ENCODE measurements at regions not wholly inside any gene's neighbourhood (a gene's known extent, or its start where the extent isn't known, plus 50 kb on each side); places are given as distances from the start of the nearest gene placed in this dataset.
"Not testable (repeated sequence)": the region's sequence is repeated elsewhere in the genome, so short reads cannot be mapped to it uniquely, and the experiment has no call there.

DNA sequence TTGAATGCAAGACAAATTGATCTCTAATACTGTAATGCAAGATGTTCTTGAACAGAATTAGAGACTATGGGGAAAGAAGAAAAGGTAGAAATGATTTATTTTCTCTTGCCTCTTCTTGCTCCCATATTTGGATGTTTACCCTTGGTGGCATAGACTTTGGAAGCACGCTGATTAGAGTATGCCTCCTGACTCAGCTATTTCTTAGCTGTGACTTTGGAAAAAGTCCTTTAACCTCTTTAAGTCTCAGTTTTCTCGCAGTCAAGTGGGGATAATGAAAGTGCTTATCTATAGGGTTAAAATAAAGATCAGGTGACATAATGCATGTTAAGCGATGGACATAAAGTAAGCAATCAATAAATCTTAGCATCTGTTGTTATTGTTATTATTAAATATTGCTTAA lies 545.5 kb downstream of the GLUD2 start:
- no peak overlapping the region for H3K27ac Mint-ChIP-seq
- ATAC-seq (ENCODE audit: low read depth in 2 of 2) (no peak), DNase-seq (no peak)
- no peaks in the 10 kb centered on the region for H3K4me1 Mint-ChIP-seq
- no peaks in the 10 kb centered on the region for H3K27me3 Mint-ChIP-seq
- no peak overlapping the region for H3K4me3 Mint-ChIP-seq
- no peaks in the 10 kb centered on the region for H3K36me3 Mint-ChIP-seq
- peaks cover 0 to 4% (median 0%) of the 10 kb centered on the region in 7 donors for H3K9me3 Mint-ChIP-seq

DNA sequence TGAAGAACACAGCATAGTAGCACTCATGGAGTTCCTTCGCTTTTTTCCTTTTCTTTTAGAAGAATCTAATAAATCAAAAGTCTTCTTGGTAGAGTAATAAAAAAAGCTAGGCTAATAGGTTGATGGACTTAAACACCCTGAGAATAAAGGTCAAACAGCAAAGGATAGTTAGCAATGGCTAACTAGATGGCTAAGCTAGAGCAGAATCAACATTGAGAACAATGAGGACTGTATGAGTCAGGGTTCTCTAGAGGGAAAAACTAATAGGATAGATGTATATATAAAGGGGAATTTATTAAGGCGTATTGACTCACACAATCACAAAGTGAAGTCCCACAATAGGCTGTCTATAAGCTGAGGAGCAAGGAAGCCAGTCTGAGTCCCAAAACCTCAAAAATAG lies 550.9 kb downstream of the GLUD2 start:
- H3K36me3 Mint-ChIP-seq = no peaks in the 10 kb centered on the region
- H3K4me1 Mint-ChIP-seq = no peaks in the 10 kb centered on the region
- ATAC-seq (ENCODE audit: low read depth in 2 of 2) (no peak), DNase-seq (no peak)
- H3K9me3 Mint-ChIP-seq = peaks cover 0 to 1% (median 0%) of the 10 kb centered on the region in 7 donors
- no peak overlapping the region for H3K27ac Mint-ChIP-seq
- H3K4me3 Mint-ChIP-seq = no peak overlapping the region
- H3K27me3 Mint-ChIP-seq = no peaks in the 10 kb centered on the region

GRCh38 chrX:121635141-121635540 lies 587.7 kb downstream of the GLUD2 start:
- Mint-ChIP-seq H3K9me3 (peaks cover 0 to 6% (median 0%) of the 10 kb centered on the region in 7 donors), H3K36me3 (no peaks in the 10 kb centered on the region), H3K27me3 (no peaks in the 10 kb centered on the region), H3K4me3 (no peak overlapping the region), H3K27ac (no peak overlapping the region), H3K4me1 (no peaks in the 10 kb centered on the region)
- ATAC-seq (ENCODE audit: low read depth in 2 of 2) = no peak
- DNase-seq = no peak

- Mint-ChIP-seq H3K27ac (no peak overlapping the region), H3K27me3 (no peaks in the 10 kb centered on the region), H3K36me3 (no peaks in the 10 kb centered on the region), H3K4me3 (no peak overlapping the region), H3K4me1 (no peaks in the 10 kb centered on the region), H3K9me3 (peaks cover 0 to 2% (median 0%) of the 10 kb centered on the region in 7 donors)
- DNase-seq (no peak), ATAC-seq (ENCODE audit: low read depth in 2 of 2) (no peak)
Measured at GRCh38 chrX:121639781-121640180, 592.4 kb downstream of the GLUD2 start.

DNA sequence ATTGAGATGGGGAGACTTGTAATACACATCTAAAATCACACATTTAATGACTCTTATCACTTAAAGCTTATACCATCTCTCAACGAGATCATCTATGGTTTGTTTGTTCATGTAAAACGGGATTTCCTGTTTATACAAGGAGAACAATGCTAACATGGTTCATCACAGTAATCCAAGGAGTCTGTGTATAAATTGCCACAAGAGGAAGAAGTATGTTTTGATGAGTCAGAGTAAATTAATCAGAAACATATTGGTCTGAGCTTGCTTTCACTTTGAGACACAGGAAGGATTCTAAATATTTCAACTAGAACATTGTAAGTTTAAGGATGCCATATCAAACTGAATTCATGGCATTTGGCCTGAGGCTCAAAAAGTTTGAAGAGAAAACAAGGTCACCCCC lies 594.1 kb downstream of the GLUD2 start:
- DNase-seq = no peak
- H3K36me3 Mint-ChIP-seq = no peaks in the 10 kb centered on the region
- ATAC-seq (ENCODE audit: low read depth in 2 of 2) = no peak
- no peak overlapping the region for H3K4me3 Mint-ChIP-seq
- H3K9me3 Mint-ChIP-seq = peaks cover 0 to 2% (median 0%) of the 10 kb centered on the region in 7 donors
- H3K27ac Mint-ChIP-seq = no peak overlapping the region
- H3K4me1 Mint-ChIP-seq = no peaks in the 10 kb centered on the region
- H3K27me3 Mint-ChIP-seq = no peaks in the 10 kb centered on the region

DNA sequence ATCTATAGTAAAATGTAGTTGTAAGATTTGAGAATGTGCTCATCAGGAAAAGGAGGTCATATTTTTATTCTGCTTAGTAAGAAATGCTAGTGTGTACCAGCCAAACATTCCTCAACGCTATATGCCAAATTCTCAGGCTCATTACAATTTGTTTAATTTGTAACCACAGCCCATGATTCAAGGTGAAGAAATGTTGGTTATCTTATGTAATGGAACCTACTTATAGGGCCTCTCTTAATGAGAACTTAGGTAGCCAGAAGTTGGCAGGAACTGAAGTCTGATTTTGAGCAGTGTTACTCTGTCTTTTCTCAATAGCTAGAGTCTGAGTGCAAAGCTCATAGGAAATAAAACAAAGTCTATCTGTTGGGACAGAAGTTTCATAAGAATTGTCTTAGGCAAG lies 595.0 kb downstream of the GLUD2 start:
- Mint-ChIP-seq H3K36me3 (no peaks in the 10 kb centered on the region), H3K9me3 (peaks cover 0 to 2% (median 0%) of the 10 kb centered on the region in 7 donors), H3K27me3 (no peaks in the 10 kb centered on the region), H3K4me1 (no peaks in the 10 kb centered on the region), H3K27ac (peak overlapping the region in 1 of 6 donors; percentile 51), H3K4me3 (no peak overlapping the region)
- ATAC-seq (ENCODE audit: low read depth in 2 of 2) (no peak), DNase-seq (no peak)

GRCh38 chrX:121649417-121649816 lies 602.0 kb downstream of the GLUD2 start:
- Mint-ChIP-seq H3K9me3 (peaks cover 2 to 9% (median 3%) of the 10 kb centered on the region in 7 donors), H3K4me3 (no peak overlapping the region), H3K4me1 (no peaks in the 10 kb centered on the region), H3K27ac (no peak overlapping the region), H3K27me3 (no peaks in the 10 kb centered on the region), H3K36me3 (no peaks in the 10 kb centered on the region)
- no peak for DNase-seq
- ATAC-seq (ENCODE audit: low read depth in 2 of 2) = no peak

DNA sequence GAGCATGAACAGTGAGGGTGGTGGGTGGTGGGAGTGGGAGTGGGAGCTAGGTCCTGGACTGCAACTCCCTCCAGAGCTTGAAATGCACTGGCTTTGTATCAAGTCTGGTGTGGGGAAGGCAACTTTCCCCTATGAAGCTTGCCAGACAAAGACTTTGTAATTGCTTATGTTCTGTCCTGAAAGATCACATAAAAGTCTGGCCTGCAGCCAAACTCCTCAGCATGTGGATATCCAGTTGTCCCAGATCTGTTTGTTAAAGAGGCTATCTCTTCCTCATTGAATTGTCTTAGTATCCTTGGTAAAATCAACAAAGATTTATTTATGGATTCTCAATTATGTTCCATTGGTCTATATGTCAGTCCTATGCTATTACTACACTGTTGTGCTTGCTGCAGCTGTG lies 607.9 kb downstream of the GLUD2 start:
- ATAC-seq (ENCODE audit: low read depth in 2 of 2) (no peak), DNase-seq (no peak)
- H3K4me1 Mint-ChIP-seq = no peaks in the 10 kb centered on the region
- no peak overlapping the region for H3K4me3 Mint-ChIP-seq
- no peaks in the 10 kb centered on the region for H3K36me3 Mint-ChIP-seq
- no peak overlapping the region for H3K27ac Mint-ChIP-seq
- H3K9me3 Mint-ChIP-seq = peaks cover 0 to 9% (median 5%) of the 10 kb centered on the region in 7 donors
- no peaks in the 10 kb centered on the region for H3K27me3 Mint-ChIP-seq

DNA sequence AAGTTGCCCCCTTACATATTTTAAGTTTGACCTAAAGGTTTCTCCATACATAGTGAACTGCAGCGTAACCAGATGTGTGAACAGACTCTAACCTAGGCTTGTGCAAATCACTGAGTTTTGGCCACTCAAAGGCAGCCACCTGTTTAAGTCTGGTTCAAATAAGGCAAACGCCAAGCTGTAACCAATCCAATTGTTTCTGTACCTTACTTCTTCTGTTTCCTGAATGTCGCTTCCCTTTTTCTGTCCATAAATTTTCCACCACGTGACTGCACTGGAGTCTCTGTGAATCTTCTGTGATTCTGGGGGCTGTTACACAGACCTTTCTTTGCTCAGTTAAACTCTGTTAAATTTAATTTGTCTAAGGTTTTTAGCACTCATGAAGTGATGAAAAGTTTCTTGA lies 618.8 kb downstream of the GLUD2 start:
- Mint-ChIP-seq H3K27me3 (no peaks in the 10 kb centered on the region), H3K36me3 (no peaks in the 10 kb centered on the region), H3K4me1 (no peaks in the 10 kb centered on the region), H3K27ac (no peak overlapping the region), H3K9me3 (peaks cover 0 to 7% (median 0%) of the 10 kb centered on the region in 7 donors), H3K4me3 (no peak overlapping the region)
- DNase-seq = no peak
- no peak for ATAC-seq (ENCODE audit: low read depth in 2 of 2)

DNA sequence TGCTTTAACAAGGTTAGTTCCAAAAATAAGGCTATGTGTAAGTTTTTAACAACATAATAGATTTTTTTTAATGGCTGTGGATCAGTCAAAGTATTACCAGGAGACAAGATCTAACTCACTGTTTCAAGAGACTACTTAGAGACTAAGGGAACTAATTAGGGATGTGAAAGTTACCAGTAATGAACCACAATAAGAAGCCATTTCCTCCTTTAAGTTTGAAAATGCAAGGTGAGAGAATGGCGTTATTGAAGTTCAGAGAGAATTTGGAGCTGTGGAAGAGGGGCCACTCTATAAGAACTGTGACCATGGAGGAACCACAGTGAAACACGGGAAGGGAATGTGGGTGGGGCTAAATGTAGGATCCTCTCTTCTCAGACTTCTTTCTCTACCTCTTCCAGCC lies 624.2 kb downstream of the GLUD2 start:
- peaks cover 0 to 8% of the 10 kb centered on the region in 2 donors for H3K36me3 Mint-ChIP-seq

GRCh38 chrX:121709236-121709635 lies 661.8 kb downstream of the GLUD2 start:
- not testable (repeated sequence) for H3K27me3 Mint-ChIP-seq; H3K4me1 Mint-ChIP-seq; H3K27ac Mint-ChIP-seq; ATAC-seq (ENCODE audit: low read depth in 2 of 2); DNase-seq; H3K4me3 Mint-ChIP-seq; H3K36me3 Mint-ChIP-seq
- H3K9me3 Mint-ChIP-seq = peaks cover 5 to 26% (median 14%) of the 10 kb centered on the region in 7 donors

More for the DNA sequence above, 624.2 kb downstream of the GLUD2 start:
- DNase-seq (no peak), ATAC-seq (ENCODE audit: low read depth in 2 of 2) (no peak)
- H3K4me3 Mint-ChIP-seq = no peak overlapping the region
- H3K27me3 Mint-ChIP-seq = no peaks in the 10 kb centered on the region
- no peaks in the 10 kb centered on the region for H3K4me1 Mint-ChIP-seq
- H3K27ac Mint-ChIP-seq = no peak overlapping the region
- H3K9me3 Mint-ChIP-seq = peaks cover 2 to 27% (median 12%) of the 10 kb centered on the region in 7 donors

DNA sequence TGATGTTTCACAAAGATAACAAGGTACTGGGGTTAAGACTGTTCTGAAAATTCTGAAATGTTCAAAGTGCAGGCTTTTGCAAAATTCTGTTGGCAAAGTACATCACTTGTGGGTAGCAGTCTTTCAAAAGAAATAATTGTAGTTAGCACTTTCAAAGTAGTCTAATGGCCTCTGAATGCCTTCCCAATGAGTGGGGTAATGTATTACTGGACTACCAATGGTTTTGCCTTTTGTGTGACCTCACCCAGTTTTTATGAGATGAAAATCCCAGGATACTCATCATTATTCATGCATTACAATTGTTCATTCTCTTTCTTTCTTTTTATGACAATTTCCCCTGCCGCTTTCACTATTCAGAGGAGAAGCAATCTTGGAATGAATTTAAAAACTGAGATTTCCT lies 686.1 kb downstream of the GLUD2 start:
- no peak overlapping the region for H3K27ac Mint-ChIP-seq
- no peak for ATAC-seq (ENCODE audit: low read depth in 2 of 2)
- no peaks in the 10 kb centered on the region for H3K36me3 Mint-ChIP-seq
- no peaks in the 10 kb centered on the region for H3K27me3 Mint-ChIP-seq
- H3K4me3 Mint-ChIP-seq = no peak overlapping the region
- H3K9me3 Mint-ChIP-seq = peaks cover 0 to 3% (median 0%) of the 10 kb centered on the region in 7 donors
- no peaks in the 10 kb centered on the region for H3K4me1 Mint-ChIP-seq
- no peak for DNase-seq

- no peak for ATAC-seq (ENCODE audit: low read depth in 2 of 2)
- H3K27me3 Mint-ChIP-seq = no peaks in the 10 kb centered on the region
- H3K9me3 Mint-ChIP-seq = peaks cover 0 to 11% (median 3%) of the 10 kb centered on the region in 7 donors
- H3K36me3 Mint-ChIP-seq = no peaks in the 10 kb centered on the region
- H3K4me1 Mint-ChIP-seq = no peaks in the 10 kb centered on the region
- H3K4me3 Mint-ChIP-seq = no peak overlapping the region
- no peak overlapping the region for H3K27ac Mint-ChIP-seq
- DNase-seq = no peak
Measured at GRCh38 chrX:121746105-121746504, 698.7 kb downstream of the GLUD2 start.

DNA sequence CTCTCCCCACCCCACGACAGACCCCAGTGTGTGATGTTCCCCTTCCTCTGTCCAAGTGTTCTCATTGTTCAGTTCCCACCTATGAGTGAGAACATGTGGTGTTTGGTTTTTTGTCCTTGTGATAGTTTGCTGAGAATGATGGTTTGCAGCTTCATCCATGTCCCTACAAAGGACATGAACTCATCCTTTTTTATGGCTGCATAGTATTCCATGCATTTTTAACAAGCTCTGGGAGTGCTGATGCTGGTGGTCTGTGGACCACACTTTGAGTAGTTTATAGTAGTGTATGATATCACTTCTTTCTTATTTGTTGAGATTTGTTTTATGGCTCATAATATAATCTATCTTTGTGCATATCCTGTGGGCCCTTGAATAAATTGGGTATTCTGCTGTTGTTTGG lies 706.2 kb downstream of the GLUD2 start:
- H3K4me1 Mint-ChIP-seq; H3K27ac Mint-ChIP-seq; DNase-seq; H3K27me3 Mint-ChIP-seq; H3K9me3 Mint-ChIP-seq; H3K4me3 Mint-ChIP-seq; ATAC-seq (ENCODE audit: low read depth in 2 of 2); H3K36me3 Mint-ChIP-seq: not testable (repeated sequence)

DNA sequence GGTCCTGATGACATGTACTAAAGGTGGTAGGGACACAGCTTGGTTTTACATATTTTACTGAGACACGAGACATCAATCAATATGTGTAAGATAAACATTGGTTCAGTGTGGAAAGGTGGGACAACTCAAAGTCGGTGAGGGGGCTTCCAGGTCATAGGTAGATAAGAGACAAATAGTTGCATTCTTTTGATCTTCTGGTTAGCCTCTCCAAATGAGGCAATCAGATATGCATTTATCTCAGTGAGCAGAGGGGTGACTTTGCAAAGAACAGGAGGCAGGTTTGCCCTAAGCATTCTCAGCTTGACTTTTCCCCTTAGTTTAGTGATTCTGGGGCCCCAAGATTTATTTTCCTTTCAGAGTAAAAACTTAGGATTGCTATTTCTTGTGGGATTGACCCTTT lies 706.9 kb downstream of the GLUD2 start:
- Mint-ChIP-seq H3K27ac (no peak overlapping the region), H3K27me3 (no peaks in the 10 kb centered on the region), H3K9me3 (peaks cover 0 to 6% (median 2%) of the 10 kb centered on the region in 7 donors), H3K4me1 (no peaks in the 10 kb centered on the region), H3K36me3 (no peaks in the 10 kb centered on the region), H3K4me3 (no peak overlapping the region)
- DNase-seq (no peak), ATAC-seq (ENCODE audit: low read depth in 2 of 2) (no peak)

Measured in naive B cell (primary cell).